SU-DHL-6 (cell line): ENCODE measurements at regions not wholly inside any gene's neighbourhood (a gene's known extent, or its start where the extent isn't known, plus 50 kb on each side); places are given as distances from the start of the nearest gene placed in this dataset.

ENCODE experiments used
- H2AFZ ChIP-seq: fragments of 200-600 bp; sonication (generic); 2 replicates; pipeline ENCODE4 v1.6.1; 2014; ENCODE audit warnings: low read depth, mild to moderate bottlenecking, moderate library complexity, mixed read lengths, antibody characterized with exemption, low read length; ENCODE audit not compliant: severe bottlenecking
- H3F3A ChIP-seq: fragments of 200-600 bp; shearing (Covaris generic); 2 replicates; pipeline ENCODE4 v1.6.0; 2016; ENCODE audit warnings: antibody characterized with exemption, mild to moderate bottlenecking; ENCODE audit not compliant: insufficient read depth
- H3K27ac ChIP-seq: fragments of 200-600 bp; sonication (generic); 2 replicates; pipeline ENCODE4 v1.5.1; 2016; ENCODE audit warnings: low read depth, mild to moderate bottlenecking, low read length, moderate library complexity, mixed read lengths
- H3K27me3 ChIP-seq: fragments of 200-600 bp; sonication (generic), shearing (Covaris generic); 2 replicates; pipeline ENCODE4 v1.6.0; 2014; ENCODE audit warnings: mild to moderate bottlenecking, low read length
- H3K36me3 ChIP-seq: fragments of 200-600 bp; sonication (generic); 2 replicates; pipeline ENCODE4 v1.6.1; 2014; ENCODE audit warnings: mild to moderate bottlenecking, low read length, mixed read lengths
- H3K4me2 ChIP-seq: fragments of 300-600, 200-600 bp; shearing (Covaris generic), sonication (generic); 2 replicates; pipeline ENCODE4 v1.6.0; 2014; ENCODE audit warnings: low read length, low read depth, mild to moderate bottlenecking; ENCODE audit not compliant: poor library complexity, severe bottlenecking
- H3K4me3 ChIP-seq: fragments of 200-600 bp; sonication (generic); 2 replicates; pipeline ENCODE4 v1.5.1; 2014; ENCODE audit warnings: antibody characterized with exemption, low read length, mild to moderate bottlenecking, mixed read lengths; ENCODE audit not compliant: insufficient read depth, poor library complexity, severe bottlenecking
- H3K79me2 ChIP-seq: fragments of 200-600 bp; sonication (generic); 2 replicates; pipeline ENCODE4 v1.6.1; 2014; ENCODE audit warnings: mild to moderate bottlenecking, low read length, moderate library complexity; ENCODE audit not compliant: insufficient read depth
- H3K9ac ChIP-seq: fragments of 200-600 bp; sonication (generic); 2 replicates; pipeline ENCODE4 v1.7.0; 2014; ENCODE audit warnings: mild to moderate bottlenecking, low read length
- H3K9me2 ChIP-seq: fragments of 200-600 bp; sonication (generic); replicated peaks from 2 replicates; pipeline ENCODE4 v1.6.1; 2014; ENCODE audit warnings: low read length; ENCODE audit not compliant: insufficient read depth
- H3K9me3 ChIP-seq: fragments of 200-600 bp; sonication (generic); 2 replicates; pipeline ENCODE4 v1.6.1; 2014; ENCODE audit warnings: low read length, mixed read lengths; ENCODE audit not compliant: insufficient read depth
- H4K20me1 ChIP-seq: fragments of 200-600 bp; sonication (generic); 2 replicates; pipeline ENCODE4 v1.6.1; 2014; ENCODE audit warnings: low read depth, mild to moderate bottlenecking, antibody characterized with exemption, low read length, moderate library complexity, mixed read lengths
- EZH2phosphoT487 ChIP-seq: fragments of 200-600 bp; sonication (generic), shearing (Covaris generic); conservative IDR thresholded peaks from 2 replicates; pipeline ENCODE4 v1.6.1; 2018; ENCODE audit warnings: mild to moderate bottlenecking, antibody characterized with exemption, low read length, moderate library complexity, mixed read lengths
- TF ChIP-seq, protein P1 (sequence below): fragments of 200-600 bp; sonication (generic); IDR thresholded peaks from one replicate; pipeline ENCODE4 v1.5.1; 2017; ENCODE audit warnings: antibody characterized with exemption, mild to moderate bottlenecking, low read length, moderate library complexity; ENCODE audit not compliant: insufficient read depth, poor library complexity, severe bottlenecking

DNA sequence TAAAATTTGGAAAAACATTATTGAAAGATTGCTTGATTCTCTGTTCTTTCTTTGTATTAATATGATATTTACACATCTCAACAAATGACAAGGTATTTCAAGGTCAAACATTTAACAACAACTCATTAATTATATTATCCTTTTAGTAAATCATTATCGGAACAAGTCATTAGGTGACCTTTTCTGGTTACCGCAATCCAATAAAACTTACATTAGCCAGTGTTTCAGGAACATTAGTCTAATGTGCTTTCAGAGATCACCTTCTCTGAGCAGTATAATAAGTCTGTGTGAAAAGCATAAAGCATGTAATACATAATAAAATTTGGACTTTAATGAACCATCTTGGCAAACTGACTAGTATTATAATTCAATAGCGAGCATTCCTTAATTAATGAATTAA lies 1466.4 kb downstream of the FAM181B start:
- no peaks in the 10 kb centered on the region for H3K9me2 ChIP-seq
- H3F3A ChIP-seq, result no peaks in the 10 kb centered on the region
- no peak for TF ChIP-seq EZH2phosphoT487
- TF ChIP-seq, protein P1, sequence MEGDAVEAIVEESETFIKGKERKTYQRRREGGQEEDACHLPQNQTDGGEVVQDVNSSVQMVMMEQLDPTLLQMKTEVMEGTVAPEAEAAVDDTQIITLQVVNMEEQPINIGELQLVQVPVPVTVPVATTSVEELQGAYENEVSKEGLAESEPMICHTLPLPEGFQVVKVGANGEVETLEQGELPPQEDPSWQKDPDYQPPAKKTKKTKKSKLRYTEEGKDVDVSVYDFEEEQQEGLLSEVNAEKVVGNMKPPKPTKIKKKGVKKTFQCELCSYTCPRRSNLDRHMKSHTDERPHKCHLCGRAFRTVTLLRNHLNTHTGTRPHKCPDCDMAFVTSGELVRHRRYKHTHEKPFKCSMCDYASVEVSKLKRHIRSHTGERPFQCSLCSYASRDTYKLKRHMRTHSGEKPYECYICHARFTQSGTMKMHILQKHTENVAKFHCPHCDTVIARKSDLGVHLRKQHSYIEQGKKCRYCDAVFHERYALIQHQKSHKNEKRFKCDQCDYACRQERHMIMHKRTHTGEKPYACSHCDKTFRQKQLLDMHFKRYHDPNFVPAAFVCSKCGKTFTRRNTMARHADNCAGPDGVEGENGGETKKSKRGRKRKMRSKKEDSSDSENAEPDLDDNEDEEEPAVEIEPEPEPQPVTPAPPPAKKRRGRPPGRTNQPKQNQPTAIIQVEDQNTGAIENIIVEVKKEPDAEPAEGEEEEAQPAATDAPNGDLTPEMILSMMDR, result no peak
- no peak overlapping the region for H3K4me2 ChIP-seq
- no peaks in the 10 kb centered on the region for H3K79me2 ChIP-seq
- no peaks in the 10 kb centered on the region for H3K27me3 ChIP-seq
- H4K20me1 ChIP-seq, result no peaks in the 10 kb centered on the region
- no peaks in the 10 kb centered on the region for H3K36me3 ChIP-seq
- no peaks in the 10 kb centered on the region for H3K9me3 ChIP-seq
- no peak overlapping the region for H3K27ac ChIP-seq
- no peak overlapping the region for H3K9ac ChIP-seq
- H2AFZ ChIP-seq, result no peak overlapping the region
- no peak overlapping the region for H3K4me3 ChIP-seq

DNA sequence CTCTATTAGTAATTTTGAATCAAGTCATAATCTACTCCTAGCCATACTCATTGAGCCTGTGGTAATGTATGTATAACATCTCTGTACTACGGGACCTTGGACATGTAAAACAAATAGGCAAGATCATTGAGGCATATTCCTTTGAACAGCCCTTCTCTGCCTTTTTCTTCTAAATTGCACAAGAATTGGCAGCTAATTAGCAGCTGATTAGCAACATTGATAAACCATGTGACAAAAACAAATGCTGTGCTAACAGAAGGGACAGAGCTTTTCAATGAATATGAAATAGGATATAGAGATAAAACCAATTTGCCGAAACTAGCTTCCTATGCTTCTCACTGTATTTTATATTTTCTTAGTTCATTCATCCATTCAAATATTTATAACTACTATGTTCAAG lies 1474.2 kb downstream of the FAM181B start:
- H3K79me2 ChIP-seq, result no peaks in the 10 kb centered on the region
- no peaks in the 10 kb centered on the region for H3K27me3 ChIP-seq
- H2AFZ ChIP-seq, result no peak overlapping the region
- H3K4me2 ChIP-seq, result no peak overlapping the region
- H3K9me2 ChIP-seq, result no peaks in the 10 kb centered on the region
- H3K9ac ChIP-seq, result no peak overlapping the region
- H4K20me1 ChIP-seq, result no peaks in the 10 kb centered on the region
- no peak overlapping the region for H3K27ac ChIP-seq
- H3K4me3 ChIP-seq, result no peak overlapping the region
- H3K36me3 ChIP-seq, result no peaks in the 10 kb centered on the region
- H3F3A ChIP-seq, result no peaks in the 10 kb centered on the region
- no peaks in the 10 kb centered on the region for H3K9me3 ChIP-seq
- TF ChIP-seq EZH2phosphoT487, result no peak
- TF ChIP-seq, protein P1, result no peak

DNA sequence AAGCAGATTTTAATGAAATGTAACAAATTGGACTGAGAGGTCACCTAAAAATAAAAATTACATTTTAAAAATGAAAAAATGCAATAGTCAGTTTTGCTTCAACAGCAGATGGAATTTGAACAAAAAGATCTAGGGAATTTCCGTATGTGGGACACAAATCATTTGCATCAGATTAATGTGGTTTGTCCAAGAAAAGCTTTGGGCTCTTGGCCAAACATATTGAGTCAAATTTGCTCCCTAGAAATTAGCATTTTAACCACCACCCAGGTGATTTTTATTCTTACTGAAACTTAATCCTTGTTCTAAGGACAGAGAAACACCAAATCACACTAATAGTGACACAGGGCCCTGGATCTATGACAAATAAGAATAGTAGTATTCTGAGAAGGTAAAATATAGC lies 1477.8 kb downstream of the FAM181B start:
- TF ChIP-seq EZH2phosphoT487, result no peak
- TF ChIP-seq, protein P1, result no peak
- no peak overlapping the region for H2AFZ ChIP-seq
- no peaks in the 10 kb centered on the region for H3K36me3 ChIP-seq
- no peaks in the 10 kb centered on the region for H3F3A ChIP-seq
- H3K9me2 ChIP-seq, result no peaks in the 10 kb centered on the region
- no peak overlapping the region for H3K4me2 ChIP-seq
- no peak overlapping the region for H3K4me3 ChIP-seq
- H3K9me3 ChIP-seq, result no peaks in the 10 kb centered on the region
- H3K79me2 ChIP-seq, result no peaks in the 10 kb centered on the region
- no peak overlapping the region for H3K9ac ChIP-seq
- no peaks in the 10 kb centered on the region for H4K20me1 ChIP-seq
- H3K27ac ChIP-seq, result no peak overlapping the region
- no peaks in the 10 kb centered on the region for H3K27me3 ChIP-seq

DNA sequence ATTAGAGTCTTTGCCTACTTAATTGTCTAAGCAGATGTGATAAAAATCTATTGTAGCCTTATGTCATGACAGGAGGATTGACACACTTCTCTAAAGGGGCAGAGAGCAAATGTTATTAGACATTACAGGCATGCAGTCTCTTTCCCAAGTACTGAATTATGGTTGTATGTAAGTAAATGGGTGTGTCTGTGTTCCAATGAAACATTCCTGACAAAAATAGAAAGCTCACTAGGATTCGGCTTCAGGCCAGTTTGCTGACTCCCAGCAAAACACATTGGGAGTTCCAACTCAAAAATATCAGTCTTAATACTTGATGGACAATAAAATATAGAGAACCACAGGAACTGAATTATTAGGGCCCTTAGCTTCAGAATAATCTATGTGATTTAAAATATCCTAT lies 1480.4 kb downstream of the FAM181B start:
- TF ChIP-seq, protein P1, result no peak
- TF ChIP-seq EZH2phosphoT487, result no peak
- Histone ChIP-seq H3K79me2 (no peaks in the 10 kb centered on the region), H3K4me3 (no peak overlapping the region), H3K9ac (no peak overlapping the region), H3K4me2 (no peak overlapping the region), H3F3A (no peaks in the 10 kb centered on the region), H3K9me2 (no peaks in the 10 kb centered on the region), H3K27me3 (no peaks in the 10 kb centered on the region), H3K36me3 (no peaks in the 10 kb centered on the region), H4K20me1 (no peaks in the 10 kb centered on the region), H3K9me3 (no peaks in the 10 kb centered on the region), H3K27ac (no peak overlapping the region), H2AFZ (no peak overlapping the region)
